Esophagus muscularis mucosa (tissue), 4 donors: ENCODE measurements at regions not wholly inside any gene's neighbourhood (a gene's known extent, or its start where the extent isn't known, plus 50 kb on each side); places are given as distances from the start of the nearest gene placed in this dataset.

Experiments
- DNase-seq: peaks from one replicate; pipeline ENCODE4 v3.0.0-alpha.2; 2017; ENCODE audit errors: extremely low spot score
- H3K27ac ChIP-seq, 4 donors: fragments of 200-600 bp; sonication (generic); replicated peaks in 1 of 4; 1 replicate in 3 of 4; 2 replicates in 1 of 4; pipeline ENCODE4 v1.5.1; 2016 to 2019; ENCODE audit warnings: mild to moderate bottlenecking in 1 of 4
- H3K27me3 ChIP-seq, 4 donors: fragments of 200-600 bp; sonication (generic); one replicate each; pipeline versions ENCODE4 v1.5.1 to v1.6.0; 2016 to 2019
- H3K36me3 ChIP-seq, 4 donors: fragments of 200-600 bp; sonication (generic); one replicate each; pipeline ENCODE4 v1.5.1; 2016 to 2019
- H3K4me1 ChIP-seq, 4 donors: fragments of 200-600 bp; sonication (generic); one replicate each; pipeline ENCODE4 v1.5.1; 2016 to 2019
- H3K4me3 ChIP-seq, 4 donors: fragments of 200-600 bp; sonication (generic); 1 replicate in 2 of 4; 2 replicates in 2 of 4; pipeline ENCODE4 v1.5.1; 2016 to 2019; ENCODE audit warnings: mild to moderate bottlenecking in 4 of 4, moderate library complexity in 1 of 4
- H3K9me3 ChIP-seq, 4 donors: fragments of 200-600 bp; sonication (generic); 1 replicate in 3 of 4; 2 replicates in 1 of 4; pipeline ENCODE4 v1.5.1; 2016 to 2019
- CTCF ChIP-seq, 3 experiments: fragments of 200-600 bp in 2 of 3; fragments of 450-650 bp in 1 of 3; sonication (generic) in 2 of 3; IDR thresholded peaks; one replicate each; pipeline ENCODE4 v1.5.1; 2017 to 2019; ENCODE audit warnings: antibody characterized with exemption in 3 of 3, mild to moderate bottlenecking in 2 of 3, moderate library complexity in 1 of 3
- EP300 ChIP-seq: sonication (generic); formaldehyde crosslinking; IDR thresholded peaks from one replicate; pipeline ENCODE4 v1.6.1; 2017; ENCODE audit warnings: antibody characterized with exemption
- POLR2A ChIP-seq: fragments of 450-650 bp; IDR thresholded peaks from one replicate; pipeline ENCODE4 v1.6.1; 2017; ENCODE audit warnings: antibody characterized with exemption, moderate library complexity, mild to moderate bottlenecking, low read depth
- POLR2AphosphoS5 ChIP-seq, 2 donors: sonication (generic); formaldehyde crosslinking; IDR thresholded peaks; one replicate each; pipeline ENCODE4 v1.6.1; 2017; ENCODE audit warnings: antibody characterized with exemption in 2 of 2
- WGBS: methylation state at CpG from one replicate; pipeline ENCODE4 v1.1.5; 2018; 5-methylcytosine and 5-hydroxymethylcytosine counted together
- intact Hi-C: fragments of 100-400 bp; cut with DNase I; formaldehyde crosslinking; loops from one replicate; pipeline ENCODE4 v1.15.1; 2023

- H3K27me3 ChIP-seq: no peaks in the 10 kb centered on the region
- no peaks in the 10 kb centered on the region for H3K4me1 ChIP-seq
- TF ChIP-seq POLR2AphosphoS5 (IDR thresholded peaks at IDR 0.05) (no peak), POLR2A (no peak), CTCF (IDR thresholded peaks at IDR 0.05) (no peak), EP300 (no peak)
- H3K4me3 ChIP-seq: no peak overlapping the region
- intact Hi-C loops: no loop called here
- DNase-seq: no peak
- no peaks in the 10 kb centered on the region for H3K9me3 ChIP-seq
- no peaks in the 10 kb centered on the region for H3K36me3 ChIP-seq
- no peak overlapping the region for H3K27ac ChIP-seq
- WGBS: 93% methylated on average over 1 of the region's 1 CpG
Observed at GRCh38 chr3:162206648-162207047, 710.0 kb downstream of the OTOL1 start.

GRCh38 chr3:162211470-162211869 lies 714.9 kb downstream of the OTOL1 start:
- DNase-seq: no peak
- Histone ChIP-seq H3K27ac (no peak overlapping the region), H3K27me3 (no peaks in the 10 kb centered on the region), H3K36me3 (no peaks in the 10 kb centered on the region), H3K4me1 (no peaks in the 10 kb centered on the region), H3K4me3 (no peak overlapping the region), H3K9me3 (no peaks in the 10 kb centered on the region)
- no peak for TF ChIP-seq CTCF (IDR thresholded peaks at IDR 0.05)
- no peak for TF ChIP-seq EP300
- TF ChIP-seq POLR2AphosphoS5 (IDR thresholded peaks at IDR 0.05): no peak
- no peak for TF ChIP-seq POLR2A
- intact Hi-C loops: no loop called here

- no peak for DNase-seq
- H3K4me3 ChIP-seq: no peak overlapping the region
- no peak for TF ChIP-seq CTCF (IDR thresholded peaks at IDR 0.05)
- TF ChIP-seq POLR2A: no peak
- no peak for TF ChIP-seq POLR2AphosphoS5 (IDR thresholded peaks at IDR 0.05)
- TF ChIP-seq EP300: no peak
- H3K36me3 ChIP-seq: no peaks in the 10 kb centered on the region
- H3K4me1 ChIP-seq: peaks cover 7 to 14% (median 10%) of the 10 kb centered on the region in 4 donors
- WGBS: 87% methylated on average over 2 of the region's 2 CpGs
- no peaks in the 10 kb centered on the region for H3K27me3 ChIP-seq
- no peaks in the 10 kb centered on the region for H3K9me3 ChIP-seq
- no peak overlapping the region for H3K27ac ChIP-seq
- intact Hi-C loops: no loop called here
Observed at GRCh38 chr3:162213196-162213595, 716.6 kb downstream of the OTOL1 start.

- Histone ChIP-seq H3K27ac (no peak overlapping the region), H3K36me3 (no peaks in the 10 kb centered on the region), H3K4me3 (no peak overlapping the region), H3K9me3 (no peaks in the 10 kb centered on the region), H3K4me1 (peaks cover 7 to 16% (median 14%) of the 10 kb centered on the region in 4 donors), H3K27me3 (no peaks in the 10 kb centered on the region)
- intact Hi-C loops: no loop called here
- 82% methylated on average over 3 of the region's 3 CpGs for WGBS
- DNase-seq: no peak
- TF ChIP-seq POLR2AphosphoS5 (IDR thresholded peaks at IDR 0.05) (no peak), POLR2A (no peak), EP300 (no peak), CTCF (IDR thresholded peaks at IDR 0.05) (no peak)
Observed at GRCh38 chr3:162213956-162214355, 717.3 kb downstream of the OTOL1 start.

- 14% methylated on average over 1 of the region's 1 CpG for WGBS
- no peak overlapping the region for H3K27ac ChIP-seq
Observed at GRCh38 chr3:162217647-162218046, 721.0 kb downstream of the OTOL1 start.

More at GRCh38 chr3:162217647-162218046, 721.0 kb downstream of the OTOL1 start:
- no peaks in the 10 kb centered on the region for H3K9me3 ChIP-seq
- no peak overlapping the region for H3K4me3 ChIP-seq
- TF ChIP-seq POLR2A: no peak
- no peak for TF ChIP-seq CTCF (IDR thresholded peaks at IDR 0.05)
- no peak for TF ChIP-seq EP300
- no peak for TF ChIP-seq POLR2AphosphoS5 (IDR thresholded peaks at IDR 0.05)
- intact Hi-C loops: no loop called here
- H3K27me3 ChIP-seq: no peaks in the 10 kb centered on the region
- peaks cover 7 to 16% (median 14%) of the 10 kb centered on the region in 4 donors for H3K4me1 ChIP-seq
- H3K36me3 ChIP-seq: no peaks in the 10 kb centered on the region
- no peak for DNase-seq
